HepG2 (cell line): ENCODE measurements at regions not wholly inside any gene's neighbourhood (a gene's known extent, or its start where the extent isn't known, plus 50 kb on each side); places are given as distances from the start of the nearest gene placed in this dataset.

Source experiments
- EZH2 ChIP-seq: conservative IDR thresholded peaks from 2 replicates; pipeline ENCODE4 v1.6.1; 2012; ENCODE audit warnings: mild to moderate bottlenecking, low read depth, low read length, moderate library complexity
- JUND ChIP-seq: sonication (generic); formaldehyde crosslinking; IDR thresholded peaks from 2 replicates; pipeline ENCODE4 v1.8.0; 2022; ENCODE audit warnings: mild to moderate bottlenecking, missing genetic modification reagents
- KLF13 ChIP-seq: sonication (generic); formaldehyde crosslinking; IDR thresholded peaks from 2 replicates; pipeline ENCODE4 v1.4.0; 2020; ENCODE audit warnings: mild to moderate bottlenecking, missing genetic modification reagents
- POLR2A ChIP-seq, 2 experiments: IDR thresholded peaks; 2 replicates each; pipeline ENCODE4 v1.6.1; 2011; ENCODE audit warnings: low read depth in 2 of 2, low read length in 2 of 2, mild to moderate bottlenecking in 1 of 2, moderate library complexity in 1 of 2; ENCODE audit not compliant: insufficient read depth in 1 of 2
- POLR2AphosphoS5 ChIP-seq: IDR thresholded peaks from 2 replicates; pipeline ENCODE4 v1.6.1; 2012; ENCODE audit warnings: low read depth, low read length
- ZSCAN20 ChIP-seq: sonication (generic); formaldehyde crosslinking; IDR thresholded peaks from 2 replicates; pipeline ENCODE4 v1.4.0; 2020; ENCODE audit warnings: missing genetic modification reagents, mild to moderate bottlenecking, borderline replicate concordance
- TF ChIP-seq, protein P1 (sequence below): sonication (generic); formaldehyde crosslinking; IDR thresholded peaks from 2 replicates; pipeline ENCODE4 v1.4.0; 2020; ENCODE audit warnings: missing genetic modification reagents
- TF ChIP-seq, protein P2 (sequence below): IDR thresholded peaks from 2 replicates; pipeline ENCODE4 v1.6.1; 2016; ENCODE audit warnings: missing compliant biosample characterization, missing genetic modification reagents, borderline replicate concordance
- TF ChIP-seq, protein P3 (sequence below): sonication (generic); formaldehyde crosslinking; IDR thresholded peaks from 2 replicates; pipeline ENCODE4 v1.5.0; 2020; ENCODE audit warnings: mild to moderate bottlenecking, missing genetic modification reagents, moderate library complexity

DNA sequence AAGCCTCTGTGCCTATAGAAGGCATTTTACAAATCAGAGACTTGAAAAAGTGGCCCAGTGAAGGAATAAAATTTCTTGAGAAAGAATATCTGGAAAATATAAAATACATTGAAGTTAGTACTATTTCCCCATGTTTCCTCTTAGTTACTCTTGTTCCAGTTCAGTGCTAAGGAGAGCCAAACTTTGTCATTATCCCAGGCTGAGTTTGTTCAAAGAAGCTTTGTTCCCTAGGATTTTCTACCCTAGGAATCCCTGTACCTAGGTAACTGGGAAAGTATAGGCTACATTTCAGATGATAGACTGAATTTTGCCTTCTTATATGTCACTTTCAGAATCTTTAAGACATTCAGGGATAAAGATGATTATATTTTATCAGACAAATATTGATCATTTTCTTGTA lies 1395.7 kb upstream of the MAP3K7 start:
- TF ChIP-seq EZH2 (no peak), KLF13 (CRISPR knock-in tag) (no peak), JUND (CRISPR knock-in tag) (no peak), ZSCAN20 (no peak), POLR2AphosphoS5 (no peak), POLR2A (IDR thresholded peaks at IDR 0.05; ENCODE audit: insufficient read depth in 1 of 2, low read depth in 2 of 2, low read length in 2 of 2) (no peak)
- TF ChIP-seq, protein P1, sequence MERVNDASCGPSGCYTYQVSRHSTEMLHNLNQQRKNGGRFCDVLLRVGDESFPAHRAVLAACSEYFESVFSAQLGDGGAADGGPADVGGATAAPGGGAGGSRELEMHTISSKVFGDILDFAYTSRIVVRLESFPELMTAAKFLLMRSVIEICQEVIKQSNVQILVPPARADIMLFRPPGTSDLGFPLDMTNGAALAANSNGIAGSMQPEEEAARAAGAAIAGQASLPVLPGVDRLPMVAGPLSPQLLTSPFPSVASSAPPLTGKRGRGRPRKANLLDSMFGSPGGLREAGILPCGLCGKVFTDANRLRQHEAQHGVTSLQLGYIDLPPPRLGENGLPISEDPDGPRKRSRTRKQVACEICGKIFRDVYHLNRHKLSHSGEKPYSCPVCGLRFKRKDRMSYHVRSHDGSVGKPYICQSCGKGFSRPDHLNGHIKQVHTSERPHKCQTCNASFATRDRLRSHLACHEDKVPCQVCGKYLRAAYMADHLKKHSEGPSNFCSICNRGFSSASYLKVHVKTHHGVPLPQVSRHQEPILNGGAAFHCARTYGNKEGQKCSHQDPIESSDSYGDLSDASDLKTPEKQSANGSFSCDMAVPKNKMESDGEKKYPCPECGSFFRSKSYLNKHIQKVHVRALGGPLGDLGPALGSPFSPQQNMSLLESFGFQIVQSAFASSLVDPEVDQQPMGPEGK = no peak
- TF ChIP-seq, protein P2, sequence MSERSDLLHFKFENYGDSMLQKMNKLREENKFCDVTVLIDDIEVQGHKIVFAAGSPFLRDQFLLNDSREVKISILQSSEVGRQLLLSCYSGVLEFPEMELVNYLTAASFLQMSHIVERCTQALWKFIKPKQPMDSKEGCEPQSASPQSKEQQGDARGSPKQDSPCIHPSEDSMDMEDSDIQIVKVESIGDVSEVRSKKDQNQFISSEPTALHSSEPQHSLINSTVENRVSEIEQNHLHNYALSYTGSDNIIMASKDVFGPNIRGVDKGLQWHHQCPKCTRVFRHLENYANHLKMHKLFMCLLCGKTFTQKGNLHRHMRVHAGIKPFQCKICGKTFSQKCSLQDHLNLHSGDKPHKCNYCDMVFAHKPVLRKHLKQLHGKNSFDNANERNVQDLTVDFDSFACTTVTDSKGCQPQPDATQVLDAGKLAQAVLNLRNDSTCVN (CRISPR knock-in tag) = no peak
- TF ChIP-seq, protein P3, sequence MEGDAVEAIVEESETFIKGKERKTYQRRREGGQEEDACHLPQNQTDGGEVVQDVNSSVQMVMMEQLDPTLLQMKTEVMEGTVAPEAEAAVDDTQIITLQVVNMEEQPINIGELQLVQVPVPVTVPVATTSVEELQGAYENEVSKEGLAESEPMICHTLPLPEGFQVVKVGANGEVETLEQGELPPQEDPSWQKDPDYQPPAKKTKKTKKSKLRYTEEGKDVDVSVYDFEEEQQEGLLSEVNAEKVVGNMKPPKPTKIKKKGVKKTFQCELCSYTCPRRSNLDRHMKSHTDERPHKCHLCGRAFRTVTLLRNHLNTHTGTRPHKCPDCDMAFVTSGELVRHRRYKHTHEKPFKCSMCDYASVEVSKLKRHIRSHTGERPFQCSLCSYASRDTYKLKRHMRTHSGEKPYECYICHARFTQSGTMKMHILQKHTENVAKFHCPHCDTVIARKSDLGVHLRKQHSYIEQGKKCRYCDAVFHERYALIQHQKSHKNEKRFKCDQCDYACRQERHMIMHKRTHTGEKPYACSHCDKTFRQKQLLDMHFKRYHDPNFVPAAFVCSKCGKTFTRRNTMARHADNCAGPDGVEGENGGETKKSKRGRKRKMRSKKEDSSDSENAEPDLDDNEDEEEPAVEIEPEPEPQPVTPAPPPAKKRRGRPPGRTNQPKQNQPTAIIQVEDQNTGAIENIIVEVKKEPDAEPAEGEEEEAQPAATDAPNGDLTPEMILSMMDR (CRISPR knock-in tag) = no peak
